Activated CD8-positive, alpha-beta memory T cell treated with anti-CD3 and anti-CD28 coated beads for 36 hours (primary cell): ENCODE measurements at regions not wholly inside any gene's neighbourhood (a gene's known extent, or its start where the extent isn't known, plus 50 kb on each side); places are given as distances from the start of the nearest gene placed in this dataset.

Experiments used
- CTCF ChIA-PET: fragments of 350-600 bp; sonication (Branson Sonifier 250); formaldehyde crosslinking; loops from one replicate; lab custom pipeline; 2021; ENCODE audit warnings: antibody characterized with exemption; lab: Charles Lee
- POLR2A ChIA-PET: fragments of 350-600 bp; sonication (Branson Sonifier 250); formaldehyde crosslinking; loops from one replicate; lab custom pipeline; 2021; ENCODE audit warnings: antibody characterized with exemption; lab: Charles Lee

DNA sequence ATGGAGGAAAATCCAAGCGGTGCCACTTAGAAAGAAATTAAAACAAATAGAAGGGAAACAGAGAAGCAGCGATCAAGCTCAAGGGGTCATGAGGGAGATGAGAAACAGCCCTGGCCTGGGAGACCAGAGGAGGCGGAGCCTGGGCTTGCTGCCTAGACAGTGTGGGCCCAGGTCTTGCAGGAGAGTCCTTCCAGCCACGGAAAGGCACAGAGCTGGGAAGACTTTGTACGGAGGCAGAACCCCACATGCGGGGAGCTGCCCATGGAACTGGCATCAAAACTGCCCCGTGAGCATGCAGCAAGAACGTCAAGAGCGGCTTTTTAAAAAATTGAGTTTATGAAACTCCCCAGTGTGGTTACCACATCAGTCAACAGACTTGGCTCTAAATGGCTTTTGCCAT is 119.4 kb downstream of the IRX1 start:
- CTCF ChIA-PET, result no interaction called here
- POLR2A ChIA-PET, result no interaction called here

DNA sequence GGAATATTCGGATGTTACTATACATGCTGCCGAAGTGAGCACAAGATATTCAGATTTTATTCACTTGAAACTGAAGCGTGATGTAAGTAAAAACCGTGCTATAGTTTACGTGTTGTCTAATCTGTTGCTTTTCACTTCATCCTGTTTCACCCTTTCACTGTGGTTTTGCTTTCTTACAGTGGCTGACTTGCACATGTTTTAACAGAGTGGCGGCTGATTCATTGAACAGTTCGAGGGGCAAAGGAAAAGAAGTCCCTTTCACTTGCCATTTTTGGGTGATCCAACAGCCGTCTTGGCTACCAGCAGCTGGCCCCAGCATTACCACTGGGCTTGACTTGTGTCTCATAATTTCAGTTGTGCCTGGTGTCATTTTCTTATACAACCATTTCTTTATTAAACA is 134.0 kb downstream of the IRX1 start:
- POLR2A ChIA-PET, result no interaction called here
- CTCF ChIA-PET, result no interaction called here

DNA sequence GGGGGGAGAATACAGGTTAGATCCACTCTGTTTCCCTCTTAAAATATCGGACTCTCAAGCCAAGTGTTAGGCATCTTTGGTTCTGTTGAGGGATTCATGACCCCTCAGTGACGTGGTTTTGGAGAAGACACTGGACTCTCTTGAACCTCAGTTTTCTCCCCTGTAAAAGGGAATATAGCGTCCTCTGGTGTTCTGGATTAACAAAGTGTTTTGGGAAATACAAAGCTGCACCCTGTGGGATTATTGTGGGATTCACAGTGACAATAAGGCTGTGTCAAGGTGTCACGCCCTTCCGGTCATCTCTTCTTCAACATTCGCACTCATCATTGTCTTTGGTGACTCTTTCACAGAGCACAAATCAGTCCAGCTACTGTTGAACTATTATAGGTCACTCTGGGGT is 139.0 kb downstream of the IRX1 start:
- POLR2A ChIA-PET, result no interaction called here
- CTCF ChIA-PET, result no interaction called here

DNA sequence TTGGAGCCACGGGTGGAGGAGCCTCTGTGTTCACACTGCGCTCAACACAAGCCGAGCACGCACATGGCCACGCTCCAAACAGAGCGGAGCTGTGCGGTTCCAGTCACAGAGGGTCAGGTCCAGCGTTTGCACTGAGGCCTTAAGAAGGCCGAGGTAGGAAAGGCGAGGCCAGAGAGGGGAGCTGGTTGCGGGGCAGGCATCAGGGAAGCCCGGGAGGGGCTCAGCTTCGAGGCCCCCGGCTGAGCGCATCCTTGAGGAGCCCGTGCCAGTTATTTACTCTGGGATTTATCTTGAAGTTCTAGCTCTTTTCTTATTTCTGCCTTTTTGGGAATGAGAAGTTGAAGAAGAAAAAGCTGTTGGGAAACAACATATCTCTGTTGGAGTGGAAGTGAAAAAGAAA is 140.8 kb downstream of the IRX1 start:
- ChIA-PET POLR2A (no interaction called here), CTCF (no interaction called here)

DNA sequence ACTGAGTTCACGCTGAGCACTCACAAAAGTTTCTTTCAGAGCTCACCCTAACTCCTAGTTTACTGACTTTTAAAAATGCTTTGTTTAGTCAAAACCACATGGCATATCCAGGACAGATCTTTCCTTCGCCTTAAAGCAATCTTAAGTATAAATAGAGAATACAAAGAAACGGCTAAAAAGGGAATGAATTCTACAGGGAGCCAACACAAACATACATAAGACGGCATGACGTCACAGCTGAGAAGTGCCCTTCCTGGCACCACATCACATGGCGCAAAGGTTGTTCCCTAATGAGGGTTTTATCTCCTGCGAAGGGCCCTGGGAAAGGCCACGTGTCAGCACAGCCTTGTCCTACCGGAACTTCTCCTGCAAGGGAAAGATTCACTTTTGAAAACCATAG is 141.3 kb downstream of the IRX1 start:
- POLR2A ChIA-PET, result no interaction called here
- CTCF ChIA-PET, result no interaction called here

DNA sequence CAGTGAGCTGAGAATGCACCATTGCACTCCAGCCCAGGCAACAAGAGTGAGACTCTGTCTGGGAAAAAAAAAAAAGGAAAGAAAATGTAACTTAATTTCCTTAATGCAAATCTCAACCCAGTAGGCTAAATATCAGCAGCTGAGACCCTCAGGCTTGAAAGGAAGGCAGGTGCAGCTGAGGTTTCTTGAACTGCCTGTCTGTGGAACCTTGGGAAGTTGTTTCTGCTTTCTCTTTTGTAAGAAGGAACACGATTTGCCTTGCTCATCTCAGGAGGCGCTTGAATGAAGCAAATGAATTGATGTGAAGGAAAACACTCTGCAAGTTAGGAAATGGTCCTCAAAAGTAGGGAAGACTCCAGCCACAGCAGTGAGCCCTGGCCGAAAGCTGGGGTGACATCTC is 143.3 kb downstream of the IRX1 start:
- ChIA-PET POLR2A (no interaction called here), CTCF (no interaction called here)

DNA sequence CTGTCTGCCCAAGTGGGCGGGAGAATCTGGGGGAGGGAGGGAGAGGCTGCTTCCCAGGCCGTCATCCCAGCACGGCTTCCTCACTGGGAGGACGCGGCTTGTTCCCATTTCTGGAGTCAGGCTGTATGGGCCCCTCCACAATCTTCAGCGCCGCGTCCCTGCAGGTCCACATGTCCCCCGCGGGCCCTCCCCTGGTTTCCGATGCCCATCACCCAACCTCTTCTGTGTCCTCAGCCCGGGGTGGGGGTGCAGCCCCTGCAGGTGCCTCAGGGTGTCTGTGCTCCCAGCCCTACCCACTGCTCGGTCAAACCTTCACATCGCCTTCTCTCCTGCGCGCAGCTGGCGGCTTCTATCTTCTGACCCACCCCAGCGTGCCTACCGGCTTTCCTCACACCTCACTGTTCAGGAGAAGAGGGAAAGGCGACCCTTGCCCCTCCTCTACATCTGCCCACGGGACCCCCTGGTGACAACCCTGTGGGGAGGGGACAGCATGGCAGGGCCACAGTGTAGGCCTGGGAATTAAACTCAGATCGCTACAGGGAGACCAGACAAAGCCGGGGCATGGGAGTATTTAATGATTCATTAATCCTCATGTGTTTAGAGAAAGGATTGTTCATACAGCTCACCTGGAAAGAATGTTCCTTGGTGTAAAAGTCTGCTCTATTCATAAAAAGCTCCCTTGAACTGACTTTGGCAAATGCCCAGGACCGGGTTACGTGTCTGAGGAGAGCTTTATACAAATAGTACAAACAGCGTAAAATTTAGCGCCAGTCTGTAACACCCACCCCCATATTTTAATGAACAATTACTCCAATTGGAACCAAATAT is 145.1 kb downstream of the IRX1 start:
- ChIA-PET CTCF (no interaction called here), POLR2A (no interaction called here)

DNA sequence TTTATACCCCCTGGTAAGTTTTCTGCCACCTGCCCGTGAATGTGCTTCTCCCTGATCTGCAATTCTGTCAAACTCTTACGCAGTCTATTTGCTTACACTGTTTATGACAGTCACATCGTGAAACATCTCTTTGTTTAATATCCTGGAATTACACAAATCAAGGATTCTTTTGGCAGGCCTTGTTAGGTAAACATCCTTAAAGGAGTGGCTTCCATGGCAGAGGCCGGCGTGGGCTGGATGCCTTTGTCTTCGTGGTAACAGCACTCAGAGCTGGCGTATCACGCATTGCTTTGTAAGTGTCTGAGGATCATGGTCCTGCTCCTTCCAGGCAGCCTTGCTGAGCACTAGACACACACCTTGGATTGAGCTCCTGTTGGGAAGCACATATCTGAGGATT is 145.7 kb downstream of the IRX1 start:
- POLR2A ChIA-PET, result no interaction called here

DNA sequence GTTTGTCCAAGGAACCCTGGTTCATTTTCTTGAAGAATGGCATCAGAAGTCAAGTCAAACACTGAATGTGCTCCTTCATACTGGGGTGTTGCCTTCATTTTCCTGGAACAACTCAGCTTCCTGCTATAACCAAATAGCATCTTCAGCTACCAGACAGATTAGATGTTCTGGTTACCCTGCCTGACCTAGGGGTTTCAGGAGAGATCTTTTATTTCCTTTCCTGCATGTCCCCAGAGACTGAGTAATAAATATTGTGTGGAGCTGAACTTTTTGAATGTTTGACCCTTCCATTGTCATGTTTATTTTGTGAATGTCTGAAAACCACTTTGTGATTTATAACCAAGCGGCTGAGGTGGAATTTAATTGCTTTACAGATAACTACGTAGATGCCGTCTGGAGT is 147.1 kb downstream of the IRX1 start:
- ChIA-PET CTCF (no interaction called here), POLR2A (no interaction called here)

More for the DNA sequence above, 145.7 kb downstream of the IRX1 start:
- CTCF ChIA-PET, result no interaction called here

DNA sequence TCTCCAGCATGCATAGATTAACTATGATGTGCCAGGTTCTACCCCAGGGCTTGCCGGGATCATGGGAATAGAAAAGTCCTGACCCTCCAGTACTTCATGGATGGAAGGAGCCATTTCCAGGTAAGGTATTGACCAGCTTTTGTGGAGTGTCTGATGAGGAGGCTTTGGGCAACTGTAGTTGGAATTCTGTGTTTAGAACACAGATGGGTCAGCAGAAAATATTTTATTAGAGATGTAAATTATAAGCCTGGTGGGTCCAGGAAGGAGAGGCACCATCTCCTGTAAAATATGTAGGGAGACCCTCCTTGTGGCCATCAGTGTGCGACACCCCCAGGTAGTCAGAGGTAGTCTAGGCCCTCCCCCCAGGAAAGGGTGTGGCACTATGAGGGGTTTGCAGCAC is 156.2 kb downstream of the IRX1 start:
- POLR2A ChIA-PET, result no interaction called here
- CTCF ChIA-PET, result no interaction called here

DNA sequence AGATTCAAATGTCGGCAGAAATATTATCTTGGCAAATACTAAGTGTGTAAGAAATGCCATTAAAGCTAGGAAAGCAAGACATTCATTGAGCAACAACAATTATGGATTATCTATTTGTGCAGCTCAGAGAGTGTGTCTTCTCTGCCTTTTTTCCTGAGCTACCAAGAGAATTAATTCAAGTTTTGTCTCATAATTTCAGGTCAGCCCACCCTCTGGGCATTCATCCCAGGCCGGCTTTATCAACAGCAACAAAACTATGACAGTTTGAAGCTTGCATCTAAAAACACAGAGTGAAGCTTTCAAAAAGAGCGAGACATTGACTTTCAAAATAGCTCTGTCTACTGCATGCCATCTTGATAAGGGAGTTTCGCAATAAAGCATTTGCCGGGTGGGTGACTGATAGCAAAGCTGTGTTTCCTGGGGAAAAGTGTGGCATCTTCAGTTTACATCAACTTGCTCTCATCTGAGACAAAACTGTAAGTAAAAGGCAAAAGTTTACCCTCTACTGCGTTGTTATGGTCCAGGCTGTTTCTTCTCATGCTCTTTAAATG is 182.4 kb downstream of the IRX1 start:
- ChIA-PET CTCF (no interaction called here), POLR2A (no interaction called here)

DNA sequence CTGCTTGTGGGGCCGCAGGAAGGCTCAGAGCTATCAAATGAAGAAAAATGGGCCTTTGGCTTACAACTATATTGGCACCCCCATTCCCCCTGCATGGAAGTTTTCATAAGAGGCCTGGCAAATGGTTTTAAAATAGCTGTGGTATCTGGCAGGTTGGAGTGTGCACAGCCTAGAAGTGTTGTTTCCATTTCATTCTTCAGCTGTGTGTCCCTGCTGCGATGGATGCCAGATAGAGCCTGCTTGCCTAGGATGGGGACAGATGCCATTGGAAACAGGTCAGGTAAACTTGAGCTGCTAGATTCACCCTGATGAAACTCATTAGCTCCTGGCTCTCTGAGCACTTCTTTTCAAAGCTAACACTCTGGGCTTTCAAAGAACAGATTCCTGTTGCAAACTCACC is 183.3 kb downstream of the IRX1 start:
- ChIA-PET POLR2A (no interaction called here), CTCF (no interaction called here)

DNA sequence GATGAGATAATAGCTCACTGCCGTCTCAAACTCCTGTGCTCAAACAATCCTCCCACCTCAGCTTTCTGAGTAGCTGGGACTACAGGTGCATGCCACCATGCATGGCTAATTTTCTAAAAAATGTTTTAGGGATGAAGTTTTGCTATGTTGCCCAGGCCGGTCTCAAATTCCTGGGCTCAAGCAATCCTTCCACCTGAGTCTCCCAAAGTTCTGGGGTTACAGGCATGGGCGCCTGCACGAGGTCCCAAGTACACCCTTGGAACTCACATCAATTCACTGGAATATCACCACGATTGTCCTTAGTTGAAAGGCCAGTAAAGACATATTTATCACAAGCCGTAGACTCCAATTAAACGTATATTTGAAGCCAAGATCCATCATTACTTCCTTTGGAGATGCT is 184.6 kb downstream of the IRX1 start:
- ChIA-PET CTCF (no interaction called here), POLR2A (no interaction called here)

DNA sequence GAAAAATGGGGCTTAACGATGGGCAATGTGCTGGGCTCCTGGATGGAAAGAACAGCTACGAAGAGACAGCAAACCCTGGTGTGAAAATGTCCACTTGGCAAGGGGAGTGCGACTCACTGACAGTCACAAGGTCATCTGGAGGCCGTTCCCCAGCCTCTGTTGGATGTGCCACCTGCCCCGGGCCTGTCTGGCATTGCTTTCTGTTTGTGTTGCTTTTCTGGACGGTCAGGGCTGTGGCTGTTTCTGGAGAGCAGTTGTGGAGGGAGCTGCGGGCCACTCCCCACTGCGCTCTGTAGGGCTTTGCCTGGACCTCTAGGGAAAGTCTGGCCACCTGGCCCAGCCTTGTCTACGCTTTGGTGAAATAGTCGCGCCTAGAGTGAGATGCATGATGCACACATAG is 185.3 kb downstream of the IRX1 start:
- POLR2A ChIA-PET, result no interaction called here
- CTCF ChIA-PET, result no interaction called here

DNA sequence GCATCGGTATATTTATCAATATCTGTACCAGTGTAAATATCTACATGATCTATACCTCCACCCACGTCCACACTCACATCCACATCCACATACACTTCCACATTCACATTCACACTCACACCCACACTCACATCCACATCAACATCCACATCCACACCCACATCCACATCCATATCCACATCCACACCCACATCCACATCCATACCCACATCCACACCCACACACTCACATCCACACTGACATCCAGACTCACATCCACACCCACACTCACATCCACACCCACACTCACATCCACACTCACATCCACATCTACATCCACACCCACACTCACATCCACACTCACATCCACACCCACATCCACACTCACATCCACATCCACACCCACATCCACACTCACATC is 189.2 kb downstream of the IRX1 start:
- ChIA-PET CTCF (interaction anchor here (0.6 kb wide), 1 partner anchor 73 kb away, joined by 3 read pairs; no protein-coding TSS in a partner anchor), POLR2A (no interaction called here)

DNA sequence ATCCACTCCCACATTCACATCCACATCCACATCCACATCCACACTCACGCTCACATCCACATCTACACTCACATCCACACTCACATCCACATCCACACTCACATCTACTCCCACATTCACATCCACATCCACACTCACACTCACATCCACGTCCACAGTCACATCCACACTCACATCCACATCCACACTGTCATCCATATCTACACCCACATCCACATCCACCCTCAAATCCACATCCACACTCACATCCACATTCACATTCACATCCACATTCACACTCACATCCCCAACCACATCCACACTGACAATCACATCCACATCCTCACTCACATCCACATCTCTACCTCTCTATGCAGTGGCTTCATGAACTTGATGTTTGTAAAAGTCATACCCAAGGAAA is 190.5 kb downstream of the IRX1 start:
- POLR2A ChIA-PET, result no interaction called here
- CTCF ChIA-PET, result no interaction called here

DNA sequence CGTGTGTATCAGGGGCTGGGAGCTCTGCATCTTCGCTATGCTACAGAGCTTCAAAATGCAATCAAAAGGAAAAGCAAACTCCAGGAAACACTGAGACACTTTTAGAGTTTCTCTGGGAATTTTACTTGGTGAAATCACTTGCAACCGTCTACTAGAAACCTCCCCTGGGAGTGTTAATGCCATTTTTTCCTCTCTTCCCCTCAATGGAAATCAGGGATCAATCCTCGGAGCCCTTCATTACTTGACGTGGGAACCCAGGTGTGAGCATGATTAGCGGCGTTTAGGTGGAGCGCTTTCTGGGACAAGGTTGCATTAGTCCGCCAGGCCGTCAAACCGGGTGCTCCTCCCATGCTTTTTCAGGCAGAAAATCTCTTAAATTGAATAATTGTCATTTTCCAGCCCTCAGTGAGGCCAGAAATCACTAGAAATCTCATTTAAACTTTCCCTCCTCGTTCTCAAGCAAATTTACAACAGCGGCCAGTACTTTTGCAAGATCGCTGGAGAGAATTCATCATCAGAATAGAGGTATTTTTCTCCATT is 191.3 kb downstream of the IRX1 start:
- POLR2A ChIA-PET, result no interaction called here
- CTCF ChIA-PET, result no interaction called here

DNA sequence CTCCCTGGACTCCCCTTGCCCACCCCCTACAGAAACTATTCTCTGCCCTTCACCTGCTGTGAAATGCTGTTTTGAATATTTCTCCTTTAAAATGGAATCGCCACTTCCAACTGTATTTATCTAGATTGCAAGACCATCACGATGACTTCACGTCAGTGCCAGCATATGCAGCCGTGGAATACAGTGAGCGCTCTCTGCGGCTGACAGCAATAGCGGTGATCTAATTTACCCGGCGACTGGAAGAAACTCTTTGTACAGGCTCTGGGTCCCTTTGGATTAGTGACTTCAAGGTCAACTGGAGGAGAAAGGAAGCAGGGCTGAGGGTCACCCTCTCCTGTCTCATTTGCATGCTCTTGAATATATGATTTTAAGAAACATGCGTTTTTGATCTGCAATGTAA is 192.0 kb downstream of the IRX1 start:
- CTCF ChIA-PET, result no interaction called here
- POLR2A ChIA-PET, result no interaction called here

DNA sequence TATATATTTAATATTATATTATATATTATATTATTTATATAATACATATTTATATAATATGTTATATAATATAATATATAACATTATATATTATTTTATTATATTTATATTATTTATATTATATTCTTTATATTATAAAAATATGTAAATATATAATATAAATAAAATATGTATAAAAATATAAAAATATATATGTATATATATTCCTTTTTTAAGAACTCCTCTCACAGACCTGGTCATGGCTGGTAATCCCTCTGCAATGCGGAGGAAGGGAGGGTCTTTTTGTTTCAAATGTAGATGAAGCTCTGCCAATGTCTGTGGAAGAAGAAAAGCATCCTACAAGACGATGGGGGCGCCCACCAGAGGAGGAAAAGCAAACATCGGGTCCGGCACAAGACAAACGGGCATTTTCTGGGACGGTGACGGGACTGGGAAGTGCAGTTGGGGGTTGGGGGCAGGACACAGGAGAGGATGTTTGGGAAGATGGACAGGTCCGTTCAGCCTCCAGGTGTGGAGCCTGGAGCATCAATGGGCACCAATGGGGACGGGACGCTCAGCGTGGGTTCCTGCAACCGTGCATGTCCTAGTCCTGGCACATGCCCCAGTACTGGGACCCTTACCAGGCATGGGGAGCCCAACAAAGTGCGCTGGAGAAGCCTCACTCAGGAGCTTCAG is 194.0 kb downstream of the IRX1 start:
- ChIA-PET CTCF (no interaction called here), POLR2A (no interaction called here)

DNA sequence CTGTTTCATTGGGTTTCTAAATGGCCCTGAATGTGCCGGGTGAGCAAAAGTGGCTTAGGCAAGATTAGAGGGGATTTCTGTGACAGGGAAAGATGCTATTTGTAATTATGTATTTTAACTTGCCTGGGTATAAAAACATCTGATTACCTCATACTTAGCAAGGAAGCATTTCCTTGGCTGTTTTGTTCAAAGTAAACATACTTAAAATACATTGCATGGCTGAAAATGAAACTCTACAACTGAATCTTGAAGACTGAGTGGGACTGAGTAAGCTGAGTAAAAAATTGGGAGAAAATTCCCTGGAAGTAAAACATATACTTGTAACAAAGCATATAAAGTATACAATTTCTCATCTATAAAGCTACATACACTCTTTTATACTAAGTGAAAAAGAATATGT is 197.5 kb downstream of the IRX1 start:
- POLR2A ChIA-PET, result no interaction called here
- CTCF ChIA-PET, result no interaction called here

DNA sequence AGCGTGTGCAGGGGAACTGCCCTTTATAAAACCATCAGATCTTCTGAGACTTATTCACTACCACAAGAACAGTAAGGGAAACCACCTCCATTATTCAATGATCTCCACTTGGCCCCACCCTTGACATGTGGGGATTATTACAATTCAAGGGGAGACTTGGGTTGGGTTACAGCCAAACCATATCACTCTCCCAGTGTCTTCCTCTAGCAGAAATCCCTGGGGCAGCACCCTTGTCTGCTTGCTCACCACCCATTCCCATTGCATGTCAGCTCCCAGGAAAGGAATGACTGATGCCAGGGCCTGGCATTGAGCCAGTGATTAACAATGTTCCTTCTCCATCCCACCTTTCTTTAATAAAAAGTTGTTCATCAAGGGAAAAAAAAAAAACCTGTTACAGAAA is 199.0 kb downstream of the IRX1 start:
- CTCF ChIA-PET, result no interaction called here
- POLR2A ChIA-PET, result no interaction called here
